22Rv1 (cell line): ENCODE measurements at regions not wholly inside any gene's neighbourhood (a gene's known extent, or its start where the extent isn't known, plus 50 kb on each side); places are given as distances from the start of the nearest gene placed in this dataset.

Experiments
- ZFX ChIP-seq: fragments of 450-650 bp; IDR thresholded peaks from 2 replicates; pipeline ENCODE4 v1.6.1; 2017; ENCODE audit warnings: antibody characterized with exemption, borderline replicate concordance
- TF ChIP-seq, protein P1 (sequence below): fragments of 450-650 bp; IDR thresholded peaks from 2 replicates; pipeline ENCODE4 v1.5.1; 2017; ENCODE audit warnings: mild to moderate bottlenecking

DNA sequence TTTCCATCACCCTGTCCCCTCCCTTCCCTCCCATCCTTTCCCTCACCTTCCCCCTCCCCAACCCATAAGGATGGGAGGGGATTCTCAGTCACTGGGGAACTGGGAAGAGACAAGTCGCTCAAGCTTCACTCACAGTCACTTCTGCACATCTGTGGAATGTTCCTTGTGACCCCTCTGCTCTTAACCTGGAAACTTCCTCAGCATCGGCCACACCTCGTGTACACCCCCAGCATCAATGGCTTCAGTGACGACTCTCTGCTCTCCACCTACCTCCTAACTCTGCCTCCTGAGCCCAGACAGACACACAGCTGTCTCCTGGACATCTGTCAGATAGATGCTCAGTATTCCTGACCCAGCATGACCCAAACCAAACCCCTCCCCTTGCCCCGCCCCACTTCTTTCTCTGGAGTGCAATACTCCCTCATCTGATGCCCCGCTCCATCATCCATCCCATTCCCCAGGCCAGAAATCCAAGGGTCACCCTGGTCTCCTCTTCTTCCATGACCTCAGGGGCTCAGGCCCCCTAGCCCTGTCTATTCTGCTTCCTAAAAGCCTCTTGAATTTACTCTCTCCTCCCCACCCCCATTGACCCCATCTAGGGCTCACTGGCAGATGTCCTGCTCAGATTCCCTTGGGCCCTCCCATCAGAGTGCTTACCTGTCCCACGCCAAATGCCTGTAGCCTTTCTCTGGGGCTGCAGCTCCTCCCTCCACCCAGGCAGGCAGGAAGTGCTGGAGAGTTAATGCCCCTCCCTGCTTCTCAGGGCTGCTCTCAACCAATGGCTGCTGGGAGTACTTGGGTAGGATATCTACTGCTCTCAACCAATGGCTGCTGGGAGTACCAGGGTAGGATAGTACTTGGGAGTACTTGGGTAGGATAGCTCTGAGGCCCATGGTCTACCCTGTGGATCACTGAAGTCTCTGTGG, 83.1 kb upstream of the CSF3R start:
- TF ChIP-seq, protein P1, sequence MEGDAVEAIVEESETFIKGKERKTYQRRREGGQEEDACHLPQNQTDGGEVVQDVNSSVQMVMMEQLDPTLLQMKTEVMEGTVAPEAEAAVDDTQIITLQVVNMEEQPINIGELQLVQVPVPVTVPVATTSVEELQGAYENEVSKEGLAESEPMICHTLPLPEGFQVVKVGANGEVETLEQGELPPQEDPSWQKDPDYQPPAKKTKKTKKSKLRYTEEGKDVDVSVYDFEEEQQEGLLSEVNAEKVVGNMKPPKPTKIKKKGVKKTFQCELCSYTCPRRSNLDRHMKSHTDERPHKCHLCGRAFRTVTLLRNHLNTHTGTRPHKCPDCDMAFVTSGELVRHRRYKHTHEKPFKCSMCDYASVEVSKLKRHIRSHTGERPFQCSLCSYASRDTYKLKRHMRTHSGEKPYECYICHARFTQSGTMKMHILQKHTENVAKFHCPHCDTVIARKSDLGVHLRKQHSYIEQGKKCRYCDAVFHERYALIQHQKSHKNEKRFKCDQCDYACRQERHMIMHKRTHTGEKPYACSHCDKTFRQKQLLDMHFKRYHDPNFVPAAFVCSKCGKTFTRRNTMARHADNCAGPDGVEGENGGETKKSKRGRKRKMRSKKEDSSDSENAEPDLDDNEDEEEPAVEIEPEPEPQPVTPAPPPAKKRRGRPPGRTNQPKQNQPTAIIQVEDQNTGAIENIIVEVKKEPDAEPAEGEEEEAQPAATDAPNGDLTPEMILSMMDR, result no peak
- no peak for TF ChIP-seq ZFX
